ENCODE measurements at regions not wholly inside any gene's neighbourhood (a gene's known extent, or its start where the extent isn't known, plus 50 kb on each side); places are given as distances from the start of the nearest gene placed in this dataset.

- H3K23ac ChIP-seq (ENCODE audit: insufficient read length) = no peak overlapping the region
- no peak overlapping the region for H2BK120ac ChIP-seq (replicated peaks; ENCODE audit: low read depth, low read length)
- H2BK5ac ChIP-seq (ENCODE audit: low read depth, low read length) = peak overlapping the region; percentile 64; the same call in 1 of the 2 replicates
- no peak overlapping the region; the same call in 1 of the 2 replicates for H2AK5ac ChIP-seq (ENCODE audit: low read depth, low read length)
- H3K9me3 ChIP-seq (ENCODE audit: insufficient read depth in 2 of 2, low read depth in 1 of 2, low read length in 1 of 2) = no peaks in the 10 kb centered on the region
- H3K79me1 ChIP-seq (ENCODE audit: low read depth, low read length) = no peaks in the 10 kb centered on the region
- H4K5ac ChIP-seq (ENCODE audit: insufficient read length, low read depth, low read length) = no peak overlapping the region
- peaks cover 2% of the 10 kb centered on the region; the same call in 1 of the 2 replicates for H3K23me2 ChIP-seq (ENCODE audit: low read depth, low read length)
- H3K4me3 ChIP-seq (ENCODE audit: extremely low read depth in 1 of 4, insufficient read depth in 2 of 4, low read depth in 3 of 4, low read length in 4 of 4) = no peak overlapping the region; a peak in 1 of 8 replicates
- no peaks in the 10 kb centered on the region for H4K20me1 ChIP-seq (replicated peaks in 1 of 2; ENCODE audit: control insufficient read depth in 1 of 2, insufficient read depth in 2 of 2, low read length in 2 of 2)
- WGBS, 2 experiments (ENCODE audit: extremely low coverage in 1 of 2, insufficient coverage in 1 of 2, insufficient read length in 1 of 2, insufficient replicate concordance in 2 of 2, low coverage in 1 of 2, low lambda C conversion rate in 2 of 2, missing lambda C conversion rate in 1 of 2) = 8% methylated on average over 1 of the region's 1 CpG; no CpG with 5 or more reads in 1 of the 2 experiments
- H3K4me1 ChIP-seq (replicated peaks in 1 of 4; ENCODE audit: control insufficient read depth in 3 of 4, insufficient read depth in 4 of 4, low read length in 3 of 4) = peaks cover 5 to 21% (median 11%) of the 10 kb centered on the region in 4 experiments; a peak in 6 of 7 replicates
- no peak overlapping the region for H4K8ac ChIP-seq (ENCODE audit: extremely low read depth, insufficient read depth, low read length)
- ChIA-PET POLR2A (ENCODE audit: partially characterized antibody) (interaction anchor here (0.7 to 0.9 kb wide), 2 partner anchors 12 to 56 kb away, joined by 3 to 4 read pairs; no protein-coding TSS in a partner anchor), CTCF (ENCODE audit: partially characterized antibody) (no interaction called here)
- H2AFZ ChIP-seq (ENCODE audit: low read length) = no peak overlapping the region
- H3K27ac ChIP-seq (ENCODE audit: low read depth, low read length) = peak overlapping the region; percentile 48; the same call in 1 of the 2 replicates
- no peaks in the 10 kb centered on the region for H3K36me3 ChIP-seq (ENCODE audit: control insufficient read depth in 2 of 4, insufficient read depth in 4 of 4, low read length in 3 of 4)
- peak; percentile 84 for FAIRE-seq
- H3K4ac ChIP-seq (replicated peaks; ENCODE audit: insufficient read length, low read depth, low read length) = no peak overlapping the region
- H2BK20ac ChIP-seq (ENCODE audit: low read length) = no peak overlapping the region
- H3K18ac ChIP-seq (ENCODE audit: extremely low read depth, low read length) = peak overlapping the region; percentile 79
- H2BK12ac ChIP-seq (ENCODE audit: low read depth, low read length) = no peak overlapping the region
- H3K9ac ChIP-seq (replicated peaks in 1 of 4; ENCODE audit: extremely low read depth in 1 of 4, low read depth in 3 of 4, low read length in 3 of 4) = no peak overlapping the region
- peaks cover 0 to 10% of the 10 kb centered on the region in 2 experiments; a peak in 1 of 4 replicates for H3K79me2 ChIP-seq (ENCODE audit: control insufficient read depth in 1 of 2, insufficient read depth in 2 of 2, low read length in 2 of 2)
- no peak overlapping the region for H2BK15ac ChIP-seq (ENCODE audit: low read length)
- no peak overlapping the region for H3K56ac ChIP-seq (replicated peaks; ENCODE audit: insufficient read length, low read depth, low read length)
- H3K27me3 ChIP-seq (replicated peaks in 1 of 4; ENCODE audit: control insufficient read depth in 3 of 4, extremely low read depth in 1 of 4, insufficient read depth in 3 of 4, low read length in 3 of 4) = no peaks in the 10 kb centered on the region
- DNase-seq (ENCODE audit: low read depth in 1 of 2, low spot score in 2 of 2) = peak in 1 of 2 experiments; percentile 33
- H3K14ac ChIP-seq (ENCODE audit: insufficient read length) = no peak overlapping the region
- H3K4me2 ChIP-seq (ENCODE audit: insufficient read depth in 1 of 2, low read depth in 2 of 2, low read length in 2 of 2) = peak overlapping the region; percentile 16 to 31; a peak in 2 of 4 replicates
- no peak overlapping the region for H4K91ac ChIP-seq (replicated peaks; ENCODE audit: insufficient read length, low read length)
- TF ChIP-seq YY1 (IDR thresholded peaks at IDR 0.05; ENCODE audit: low read depth, low read length) = peak; percentile 11; the same call in 1 of the 2 replicates
- TF ChIP-seq TEAD4 (IDR thresholded peaks at IDR 0.05; ENCODE audit: low read depth, low read length) = peak; percentile 28; the same call in 1 of the 2 replicates
- TF ChIP-seq SIRT6 (IDR thresholded peaks at IDR 0.05; ENCODE audit: low read length) = no peak
Measured at GRCh38 chr6:144644776-144645175, 359.6 kb downstream of the UTRN start.

Measured in H1 (cell line).